ENCODE measurements at regions not wholly inside any gene's neighbourhood (a gene's known extent, or its start where the extent isn't known, plus 50 kb on each side); places are given as distances from the start of the nearest gene placed in this dataset.

DNA sequence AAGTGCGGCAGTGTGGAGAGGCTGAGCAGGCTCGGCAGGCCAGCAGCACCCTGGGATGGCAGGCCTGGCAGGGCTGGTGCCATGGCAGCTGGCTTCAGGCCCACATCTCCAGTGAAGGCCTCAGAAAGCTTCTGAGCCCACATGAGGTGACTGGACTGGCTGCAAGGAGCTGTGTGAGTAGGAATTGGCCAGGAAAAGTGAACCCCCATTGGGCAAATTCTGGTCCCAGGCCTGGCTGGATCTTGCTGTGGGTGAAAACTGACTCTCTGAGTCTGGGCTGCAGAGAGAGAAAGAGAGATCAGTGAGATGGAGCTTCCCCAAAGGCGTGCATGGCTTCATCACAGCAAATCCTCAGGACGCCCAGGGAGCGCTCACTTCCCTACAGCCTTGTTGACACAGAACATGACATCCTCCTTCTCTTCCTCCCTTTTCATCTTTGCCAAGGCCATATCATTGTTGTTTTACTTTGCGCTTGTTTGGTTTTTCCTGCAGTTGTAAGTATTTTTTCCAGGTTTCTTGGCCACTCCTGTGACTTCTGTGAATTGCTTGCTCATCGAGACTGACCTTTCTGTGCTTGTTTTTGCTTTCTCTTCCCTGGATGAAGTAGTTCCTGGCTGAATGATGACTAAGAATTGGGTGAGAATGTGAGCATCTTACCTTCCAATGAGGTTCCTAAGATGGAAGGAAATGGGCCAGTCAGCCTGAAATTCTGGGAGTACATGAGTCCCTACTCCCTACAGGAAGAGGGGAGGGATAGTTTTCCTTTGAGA lies 299.1 kb downstream of the TLE3 start:
- Histone ChIP-seq H3K4me3 (ENCODE audit: low read length) (no peak overlapping the region), H3K27me3 (ENCODE audit: control insufficient read depth, insufficient read depth, low read length) (no peaks in the 10 kb centered on the region), H3K36me3 (ENCODE audit: control insufficient read depth, insufficient read depth, low read length) (no peaks in the 10 kb centered on the region), H3K9me3 (ENCODE audit: control insufficient read depth, insufficient read depth, low read length) (no peaks in the 10 kb centered on the region), H3K4me1 (ENCODE audit: control insufficient read depth, insufficient read depth, low read length) (no peaks in the 10 kb centered on the region), H3K27ac (ENCODE audit: low read length) (no peak overlapping the region)
- Mint-ChIP-seq H3K27me3 (ENCODE audit: low read depth in 2 of 2) (peaks cover 22% of the 10 kb centered on the region in 2 donors), H3K4me1 (no peaks in the 10 kb centered on the region), H3K36me3 (no peaks in the 10 kb centered on the region), H3K9me3 (no peaks in the 10 kb centered on the region), H3K4me3 (no peak overlapping the region), H3K27ac (no peak overlapping the region)
- intact Hi-C loops (cut with micrococcal nuclease), result no loop called here
- DNase-seq (no peak), ATAC-seq (no peak)
- TF ChIP-seq, protein P1, sequence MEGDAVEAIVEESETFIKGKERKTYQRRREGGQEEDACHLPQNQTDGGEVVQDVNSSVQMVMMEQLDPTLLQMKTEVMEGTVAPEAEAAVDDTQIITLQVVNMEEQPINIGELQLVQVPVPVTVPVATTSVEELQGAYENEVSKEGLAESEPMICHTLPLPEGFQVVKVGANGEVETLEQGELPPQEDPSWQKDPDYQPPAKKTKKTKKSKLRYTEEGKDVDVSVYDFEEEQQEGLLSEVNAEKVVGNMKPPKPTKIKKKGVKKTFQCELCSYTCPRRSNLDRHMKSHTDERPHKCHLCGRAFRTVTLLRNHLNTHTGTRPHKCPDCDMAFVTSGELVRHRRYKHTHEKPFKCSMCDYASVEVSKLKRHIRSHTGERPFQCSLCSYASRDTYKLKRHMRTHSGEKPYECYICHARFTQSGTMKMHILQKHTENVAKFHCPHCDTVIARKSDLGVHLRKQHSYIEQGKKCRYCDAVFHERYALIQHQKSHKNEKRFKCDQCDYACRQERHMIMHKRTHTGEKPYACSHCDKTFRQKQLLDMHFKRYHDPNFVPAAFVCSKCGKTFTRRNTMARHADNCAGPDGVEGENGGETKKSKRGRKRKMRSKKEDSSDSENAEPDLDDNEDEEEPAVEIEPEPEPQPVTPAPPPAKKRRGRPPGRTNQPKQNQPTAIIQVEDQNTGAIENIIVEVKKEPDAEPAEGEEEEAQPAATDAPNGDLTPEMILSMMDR (IDR thresholded peaks at IDR 0.05), result no peak
- WGBS (ENCODE audit: insufficient coverage), result 94% methylated on average over 7 of the region's 7 CpGs

- peaks cover under 1% of the 10 kb centered on the region for H3K4me1 ChIP-seq (ENCODE audit: control insufficient read depth, insufficient read depth, low read length)
- no peaks in the 10 kb centered on the region for H3K27me3 ChIP-seq (ENCODE audit: control insufficient read depth, insufficient read depth, low read length)
- H3K9me3 Mint-ChIP-seq, result no peaks in the 10 kb centered on the region
- intact Hi-C loops (cut with micrococcal nuclease), result no loop called here
- peaks cover 0 to 5% of the 10 kb centered on the region in 2 donors for H3K4me1 Mint-ChIP-seq
- no peak overlapping the region for H3K27ac ChIP-seq (ENCODE audit: low read length)
- no peaks in the 10 kb centered on the region for H3K36me3 Mint-ChIP-seq
- H3K4me3 Mint-ChIP-seq, result no peak overlapping the region
- TF ChIP-seq, protein P1 (IDR thresholded peaks at IDR 0.05), result no peak
- 84% methylated on average over 9 of the region's 9 CpGs for WGBS (ENCODE audit: insufficient coverage)
- H3K9me3 ChIP-seq (ENCODE audit: control insufficient read depth, insufficient read depth, low read length), result no peaks in the 10 kb centered on the region
- DNase-seq, result no peak
- ATAC-seq, result no peak
- H3K27ac Mint-ChIP-seq, result no peak overlapping the region
- no peaks in the 10 kb centered on the region for H3K36me3 ChIP-seq (ENCODE audit: control insufficient read depth, insufficient read depth, low read length)
- H3K4me3 ChIP-seq (ENCODE audit: low read length), result no peak overlapping the region
- H3K27me3 Mint-ChIP-seq (ENCODE audit: low read depth in 2 of 2), result peaks cover 27 to 41% of the 10 kb centered on the region in 2 donors
Observed at GRCh38 chr15:69801144-69801543, 296.6 kb downstream of the TLE3 start.

GRCh38 chr15:69802432-69802831 lies 295.3 kb downstream of the TLE3 start:
- H3K9me3 ChIP-seq (ENCODE audit: control insufficient read depth, insufficient read depth, low read length), result no peaks in the 10 kb centered on the region
- peaks cover 4% of the 10 kb centered on the region for H3K4me1 ChIP-seq (ENCODE audit: control insufficient read depth, insufficient read depth, low read length)
- H3K27me3 ChIP-seq (ENCODE audit: control insufficient read depth, insufficient read depth, low read length), result no peaks in the 10 kb centered on the region
- 92% methylated on average over 3 of the region's 4 CpGs for WGBS (ENCODE audit: insufficient coverage)
- intact Hi-C loops (cut with micrococcal nuclease), result no loop called here
- no peak overlapping the region for H3K27ac Mint-ChIP-seq
- TF ChIP-seq, protein P1 (IDR thresholded peaks at IDR 0.05), result no peak
- no peaks in the 10 kb centered on the region for H3K36me3 Mint-ChIP-seq
- H3K9me3 Mint-ChIP-seq, result no peaks in the 10 kb centered on the region
- no peak overlapping the region for H3K4me3 ChIP-seq (ENCODE audit: low read length)
- peaks cover 37 to 48% of the 10 kb centered on the region in 2 donors for H3K27me3 Mint-ChIP-seq (ENCODE audit: low read depth in 2 of 2)
- ATAC-seq (no peak), DNase-seq (no peak)
- H3K36me3 ChIP-seq (ENCODE audit: control insufficient read depth, insufficient read depth, low read length), result no peaks in the 10 kb centered on the region
- peaks cover 0 to 10% of the 10 kb centered on the region in 2 donors for H3K4me1 Mint-ChIP-seq
- no peak overlapping the region for H3K27ac ChIP-seq (ENCODE audit: low read length)
- H3K4me3 Mint-ChIP-seq, result no peak overlapping the region

DNA sequence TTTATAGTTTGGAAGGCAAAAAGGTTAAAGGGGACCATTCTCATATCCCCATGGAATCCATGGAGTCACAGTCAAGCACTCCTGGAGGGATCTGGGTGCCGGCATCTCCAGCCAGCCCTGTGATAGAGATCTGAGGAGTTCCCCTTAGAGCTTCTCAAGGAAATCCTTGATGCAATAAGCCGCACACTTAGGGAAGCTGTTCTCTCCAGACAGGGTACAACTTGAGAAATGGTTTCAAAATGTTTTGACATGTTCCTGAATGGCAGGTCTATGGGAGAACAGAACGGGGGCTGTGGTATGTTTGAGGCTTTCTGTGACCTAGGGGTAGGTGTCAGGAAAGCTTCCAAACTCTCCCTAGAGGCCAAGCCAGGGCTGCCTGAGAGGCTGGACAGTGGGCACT lies 292.9 kb downstream of the TLE3 start:
- H3K4me3 ChIP-seq (ENCODE audit: low read length), result no peak overlapping the region
- no peaks in the 10 kb centered on the region for H3K27me3 ChIP-seq (ENCODE audit: control insufficient read depth, insufficient read depth, low read length)
- 74% methylated on average over 3 of the region's 3 CpGs for WGBS (ENCODE audit: insufficient coverage)
- no peak overlapping the region for H3K27ac ChIP-seq (ENCODE audit: low read length)
- DNase-seq (no peak), ATAC-seq (no peak)
- Mint-ChIP-seq H3K4me1 (peaks cover 0 to 10% of the 10 kb centered on the region in 2 donors), H3K9me3 (no peaks in the 10 kb centered on the region), H3K4me3 (no peak overlapping the region), H3K27ac (no peak overlapping the region), H3K36me3 (no peaks in the 10 kb centered on the region), H3K27me3 (ENCODE audit: low read depth in 2 of 2) (peaks cover 34 to 55% of the 10 kb centered on the region in 2 donors)
- H3K9me3 ChIP-seq (ENCODE audit: control insufficient read depth, insufficient read depth, low read length), result no peaks in the 10 kb centered on the region
- no peaks in the 10 kb centered on the region for H3K36me3 ChIP-seq (ENCODE audit: control insufficient read depth, insufficient read depth, low read length)
- H3K4me1 ChIP-seq (ENCODE audit: control insufficient read depth, insufficient read depth, low read length), result peaks cover 4% of the 10 kb centered on the region
- intact Hi-C loops (cut with micrococcal nuclease), result no loop called here
- TF ChIP-seq, protein P1 (IDR thresholded peaks at IDR 0.05), result no peak
